Neural cell (in vitro differentiated cells): ENCODE measurements at regions not wholly inside any gene's neighbourhood (a gene's known extent, or its start where the extent isn't known, plus 50 kb on each side); places are given as distances from the start of the nearest gene placed in this dataset.
"Not testable (repeated sequence)": the region's sequence is repeated elsewhere in the genome, so short reads cannot be mapped to it uniquely, and the experiment has no call there.

Experiments
- H2AFZ ChIP-seq: fragments of 200-600, 300-800 bp; sonication (generic), shearing (Covaris generic); 2 replicates; pipeline ENCODE4 v1.6.0; 2014; ENCODE audit warnings: low read depth, mild to moderate bottlenecking, antibody characterized with exemption, low read length, moderate library complexity
- H3F3A ChIP-seq: fragments of 200-600 bp; shearing (Covaris generic); 2 replicates; pipeline ENCODE4 v1.6.1; 2016; ENCODE audit warnings: mild to moderate bottlenecking, moderate library complexity, mixed read lengths, antibody characterized with exemption, low read length; ENCODE audit not compliant: insufficient read depth, poor library complexity, severe bottlenecking
- H3K27ac ChIP-seq: fragments of 200-600, 300-800 bp; sonication (generic), shearing (Covaris generic); 2 replicates; pipeline ENCODE4 v1.5.1; 2014; ENCODE audit warnings: mild to moderate bottlenecking, low read length, moderate library complexity
- H3K27me3 ChIP-seq: fragments of 300-800, 200-600 bp; sonication (generic), shearing (Covaris generic); 2 replicates; pipeline ENCODE4 v1.6.0; 2014; ENCODE audit warnings: mild to moderate bottlenecking, low read depth, low read length, moderate library complexity; ENCODE audit not compliant: insufficient read depth
- H3K36me3 ChIP-seq: fragments of 300-800, 200-600 bp; sonication (generic), shearing (Covaris generic); 2 replicates; pipeline ENCODE4 v1.5.1; 2014; ENCODE audit warnings: mild to moderate bottlenecking, antibody characterized with exemption, low read length, moderate library complexity; ENCODE audit not compliant: insufficient read depth
- H3K4me2 ChIP-seq: fragments of 300-800, 200-600 bp; sonication (generic), shearing (Covaris generic); 2 replicates; pipeline ENCODE4 v1.6.0; 2014; ENCODE audit warnings: mild to moderate bottlenecking, low read length
- H3K4me3 ChIP-seq: fragments of 300-800, 200-600 bp; sonication (generic), shearing (Covaris generic); 2 replicates; pipeline ENCODE4 v1.5.1; 2014; ENCODE audit warnings: mild to moderate bottlenecking, low read length, moderate library complexity
- H3K79me2 ChIP-seq: fragments of 200-600 bp; shearing (Covaris generic); replicated peaks from 2 replicates; pipeline ENCODE4 v1.6.0; 2014; ENCODE audit warnings: mild to moderate bottlenecking, low read length, moderate library complexity; ENCODE audit not compliant: insufficient read depth
- H3K9ac ChIP-seq: fragments of 300-800, 200-600 bp; sonication (generic), shearing (Covaris generic); 2 replicates; pipeline ENCODE4 v1.6.1; 2016; ENCODE audit warnings: mild to moderate bottlenecking, low read length, mixed read lengths
- H3K9me2 ChIP-seq: fragments of 200-600 bp; shearing (Covaris generic); 2 replicates; pipeline ENCODE4 v1.6.1; 2016; ENCODE audit warnings: mild to moderate bottlenecking, low read length, mixed read lengths; ENCODE audit not compliant: insufficient read depth
- H3K9me3 ChIP-seq: fragments of 200-600, 300-800 bp; sonication (generic), shearing (Covaris generic); 2 replicates; pipeline ENCODE4 v1.6.1; 2016; ENCODE audit warnings: mild to moderate bottlenecking, mixed run types, low read length, moderate library complexity, mixed read lengths
- H4K20me1 ChIP-seq: fragments of 200-600 bp; shearing (Covaris generic); 2 replicates; pipeline ENCODE4 v1.6.1; 2016; ENCODE audit warnings: mild to moderate bottlenecking, mixed run types; ENCODE audit not compliant: insufficient read depth
- small RNA-seq, 3 experiments: library from RNA; depleted of rRNA; stranded (forward); fragments of <200 nt; gene quantifications; one replicate each; pipeline ENCODE3, GENCODE V24; 2012

- not testable (repeated sequence) for H3F3A ChIP-seq, H3K79me2 ChIP-seq, H3K36me3 ChIP-seq
These were observed 52.4 kb upstream of the LPCAT1 start for GRCh38 chr5:1575991-1576714.

GRCh38 chr5:1575491-1575890 lies 51.7 kb upstream of the LPCAT1 start:
- H3K9ac ChIP-seq, H3K79me2 ChIP-seq, H2AFZ ChIP-seq, H3K36me3 ChIP-seq, H3K9me2 ChIP-seq, H3K27ac ChIP-seq, H4K20me1 ChIP-seq, H3K27me3 ChIP-seq, H3K4me3 ChIP-seq, H3K4me2 ChIP-seq, H3K9me3 ChIP-seq, H3F3A ChIP-seq: not testable (repeated sequence)

More at GRCh38 chr5:1575991-1576714, 52.4 kb upstream of the LPCAT1 start:
- not testable (repeated sequence) for H3K4me2 ChIP-seq, H3K9me2 ChIP-seq, H3K9ac ChIP-seq, H4K20me1 ChIP-seq, H3K27ac ChIP-seq, H3K9me3 ChIP-seq, H2AFZ ChIP-seq, H3K4me3 ChIP-seq, H3K27me3 ChIP-seq

- not testable (repeated sequence) for H3K9me2 ChIP-seq, H3K79me2 ChIP-seq, H3K4me3 ChIP-seq, H3K27me3 ChIP-seq, H3K9ac ChIP-seq, H3F3A ChIP-seq, H3K4me2 ChIP-seq, H2AFZ ChIP-seq, H3K9me3 ChIP-seq, H3K27ac ChIP-seq, H3K36me3 ChIP-seq, H4K20me1 ChIP-seq
These were observed 50.2 kb upstream of the LPCAT1 start for GRCh38 chr5:1574023-1574318.

- not testable (repeated sequence) for H4K20me1 ChIP-seq, H2AFZ ChIP-seq, H3K9me2 ChIP-seq, H3K36me3 ChIP-seq, H3F3A ChIP-seq, H3K27me3 ChIP-seq, H3K79me2 ChIP-seq, H3K4me3 ChIP-seq, H3K27ac ChIP-seq, H3K9me3 ChIP-seq, H3K9ac ChIP-seq, H3K4me2 ChIP-seq
These were observed 49.7 kb upstream of the LPCAT1 start for GRCh38 chr5:1573217-1574022.

Small RNA genes in the stretch of these regions (small RNA-seq; reads per million reads assigned to genes)
- 0 reads per million in 3 experiments for gene AC091849.1
- 0 reads per million in 3 experiments for gene MIR4277
